Stimulated activated CD4-positive, alpha-beta T cell treated with anti-CD3 and anti-CD28 coated beads, TNF-alpha, amount 100 ng/mL, for 48 hours (primary cell): ENCODE measurements at regions not wholly inside any gene's neighbourhood (a gene's known extent, or its start where the extent isn't known, plus 50 kb on each side); places are given as distances from the start of the nearest gene placed in this dataset.

Experiments
- DNase-seq, 3 donors: peaks; one replicate each; pipeline ENCODE4 v3.0.0-alpha.2; 2020; ENCODE audit warnings: low read depth in 3 of 3

DNA sequence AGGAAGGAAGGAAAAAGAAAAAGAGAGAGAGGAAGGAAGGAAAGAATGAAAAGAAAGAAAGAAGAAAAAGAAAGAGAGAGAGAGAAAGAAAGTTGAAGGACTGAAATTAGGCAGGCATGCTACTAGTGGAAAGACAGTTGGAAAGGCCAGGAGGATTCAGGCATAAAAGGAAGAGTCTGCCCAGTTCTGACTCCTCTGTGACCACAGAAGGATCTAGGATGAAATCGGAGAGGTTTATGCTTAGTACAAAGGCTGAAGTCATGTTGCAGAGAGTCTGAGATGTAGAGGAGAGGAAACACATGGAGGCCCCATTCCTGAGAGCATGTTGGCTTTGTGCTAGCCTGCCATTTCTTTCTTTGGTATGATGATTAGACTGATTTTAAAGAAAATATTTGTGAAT, 246.5 kb upstream of the ARGLU1 start:
- DNase-seq = no peak

DNA sequence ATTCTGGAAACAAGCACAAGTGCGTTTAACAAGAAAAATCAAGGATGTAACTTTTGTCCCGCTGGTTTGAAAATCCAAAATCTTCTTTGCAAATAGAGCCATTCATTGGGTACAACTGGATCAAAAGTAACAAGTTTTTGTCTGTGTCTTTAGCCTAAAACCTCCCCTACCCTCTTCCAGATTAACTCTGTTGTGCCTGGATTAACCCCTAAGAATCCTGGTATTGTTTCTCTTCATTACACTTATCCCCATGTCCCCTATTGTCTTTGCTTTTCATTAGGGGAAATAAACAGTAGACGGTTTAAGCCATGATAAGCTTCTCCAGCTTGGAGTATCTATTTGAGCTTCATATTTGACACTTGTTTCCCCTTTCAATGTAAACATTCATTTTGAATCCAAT, 242.1 kb upstream of the ARGLU1 start:
- DNase-seq = no peak

DNA sequence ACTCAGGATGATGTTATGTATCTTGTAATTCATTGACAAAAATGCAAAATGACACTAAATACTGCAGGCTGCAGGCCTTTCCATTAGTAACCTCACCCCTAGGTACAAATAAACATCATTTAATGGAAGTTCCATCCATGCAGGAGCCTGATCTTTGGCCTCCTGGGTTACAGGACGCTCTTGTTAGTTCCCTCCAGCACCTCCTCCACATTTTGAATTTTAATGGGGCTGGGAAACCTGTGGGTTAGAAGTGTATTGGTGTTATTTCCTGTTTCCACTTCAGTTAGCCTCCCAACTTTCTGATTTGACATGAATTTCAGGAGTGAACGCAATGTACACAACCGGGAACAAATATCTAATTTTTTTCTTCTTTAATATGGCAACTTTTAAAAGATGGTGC, 237.1 kb upstream of the ARGLU1 start:
- DNase-seq = no peak

DNA sequence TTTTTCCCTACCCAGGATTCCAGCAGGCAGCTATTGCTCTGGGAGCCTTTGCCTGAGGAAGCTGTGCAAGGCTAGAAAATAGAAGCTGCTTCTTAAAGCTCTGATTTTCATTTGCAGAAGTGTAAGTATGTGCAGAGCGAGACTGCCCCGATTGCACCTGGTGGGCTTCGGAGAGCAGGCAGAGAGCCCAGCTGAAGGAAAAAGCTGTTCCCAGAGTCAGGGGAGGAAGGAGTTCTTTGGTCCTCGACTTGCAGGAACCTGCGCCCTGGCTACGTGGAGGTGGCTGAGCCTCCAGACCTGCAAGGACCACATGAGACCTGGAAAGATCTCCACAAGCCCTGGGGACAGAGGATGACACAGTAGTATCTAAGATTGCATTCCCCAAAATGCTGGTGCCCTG, 235.0 kb upstream of the ARGLU1 start:
- DNase-seq = no peak

DNA sequence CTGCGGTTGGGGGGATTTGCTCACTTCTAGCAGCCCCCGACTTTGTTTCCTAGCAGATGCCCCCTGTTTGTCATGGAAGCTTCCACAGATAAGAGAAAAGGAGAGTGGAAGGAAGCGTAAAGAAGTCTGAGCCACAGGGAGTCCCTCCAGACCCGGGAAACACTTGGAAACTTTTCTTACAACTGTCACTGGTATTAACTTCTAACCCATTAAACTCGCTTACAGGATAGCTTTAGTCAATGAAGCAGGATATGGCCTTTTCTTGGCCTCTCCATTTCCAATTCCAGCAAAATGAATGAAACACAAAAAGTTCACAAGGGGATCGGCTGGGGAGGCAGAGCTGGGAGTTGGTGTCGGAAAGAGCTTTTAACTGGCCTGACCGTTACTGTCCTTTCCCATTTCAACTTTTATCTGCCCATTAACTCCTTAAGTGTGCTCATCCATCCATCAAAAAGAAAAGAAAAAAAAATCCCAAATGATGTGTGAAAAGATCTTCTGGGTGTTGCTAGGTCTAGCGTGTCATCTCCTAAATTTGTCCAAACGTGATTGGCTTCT, 231.9 kb upstream of the ARGLU1 start:
- no peak for DNase-seq

DNA sequence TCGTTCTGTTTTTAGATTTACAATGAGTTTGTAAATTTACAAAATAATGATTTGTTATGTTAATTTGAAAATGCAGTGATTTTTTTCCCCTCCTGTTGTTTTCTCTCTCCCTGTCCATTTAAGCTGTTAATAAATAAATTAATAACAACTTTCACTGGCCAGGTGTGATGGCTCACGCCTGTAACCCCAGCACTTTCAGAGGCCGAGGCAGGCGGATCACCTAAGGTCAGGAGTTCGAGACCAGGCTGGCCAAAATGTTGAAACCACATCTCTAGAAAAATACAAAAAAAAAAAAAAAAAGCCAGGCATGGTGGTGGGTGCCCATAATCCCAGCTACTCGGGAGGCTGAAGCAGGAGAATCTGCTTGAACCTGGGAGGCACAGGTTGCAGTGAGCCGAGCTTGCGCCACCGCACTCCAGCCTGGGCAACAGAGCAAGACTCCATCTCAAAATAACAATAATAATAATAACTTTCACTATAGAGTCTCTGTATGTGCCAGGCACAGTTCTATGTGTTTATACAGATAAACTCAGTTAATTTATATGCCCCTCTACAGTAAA, 229.2 kb upstream of the ARGLU1 start:
- no peak for DNase-seq

DNA sequence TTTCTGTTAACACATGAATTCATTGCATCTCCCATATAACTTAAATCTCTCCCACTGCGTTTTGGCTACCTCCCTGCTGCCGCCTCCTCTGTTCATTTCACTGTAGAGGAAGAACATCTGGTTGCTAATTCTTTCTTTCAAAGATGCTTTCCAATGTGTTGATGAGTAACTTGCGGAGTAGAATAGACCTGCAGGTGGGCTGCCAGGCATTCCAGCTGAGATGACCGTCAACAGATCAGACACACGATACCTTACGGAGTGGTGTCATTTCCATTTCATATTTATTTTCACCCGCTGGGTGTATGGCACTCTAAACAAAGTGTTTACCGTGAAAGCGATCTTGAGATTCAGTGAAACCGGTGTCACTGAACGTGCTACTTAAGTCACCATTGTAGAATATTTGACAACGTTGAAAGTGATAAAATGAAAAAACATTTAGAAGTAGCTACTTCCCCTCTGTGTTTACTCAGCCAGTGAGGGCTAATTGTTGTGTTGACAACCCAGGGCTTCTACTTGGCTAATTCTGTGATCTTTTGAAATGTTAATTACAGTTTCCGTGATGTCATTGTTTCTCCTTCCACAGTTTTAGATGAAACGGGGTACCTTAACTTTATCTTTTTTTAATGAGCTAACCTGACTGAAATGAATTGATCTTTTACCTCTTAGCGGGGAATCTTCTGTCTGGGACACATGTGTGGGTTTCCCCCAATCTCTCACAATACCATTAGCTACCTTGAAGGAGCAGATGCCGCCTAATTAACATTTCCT, 228.5 kb upstream of the ARGLU1 start:
- DNase-seq = no peak

DNA sequence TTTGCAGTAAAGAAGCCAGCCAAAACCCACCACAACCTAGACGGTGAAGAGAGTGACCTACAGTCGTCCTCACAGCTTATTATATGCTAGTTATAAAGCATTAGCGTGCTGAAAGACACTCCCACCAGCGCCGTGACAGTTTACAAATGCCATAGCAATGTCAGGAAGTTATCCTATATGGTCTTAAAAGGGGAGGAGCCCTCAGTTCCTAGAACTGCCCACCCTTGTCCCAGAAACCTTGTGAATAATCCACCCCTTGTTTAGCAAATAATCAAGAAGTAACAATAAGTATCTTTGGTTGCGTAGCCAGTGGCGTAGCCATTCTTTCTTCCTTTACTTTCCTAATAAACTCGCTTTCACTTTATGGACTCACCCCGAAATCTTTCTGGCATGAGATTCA, 227.9 kb upstream of the ARGLU1 start:
- DNase-seq = no peak

DNA sequence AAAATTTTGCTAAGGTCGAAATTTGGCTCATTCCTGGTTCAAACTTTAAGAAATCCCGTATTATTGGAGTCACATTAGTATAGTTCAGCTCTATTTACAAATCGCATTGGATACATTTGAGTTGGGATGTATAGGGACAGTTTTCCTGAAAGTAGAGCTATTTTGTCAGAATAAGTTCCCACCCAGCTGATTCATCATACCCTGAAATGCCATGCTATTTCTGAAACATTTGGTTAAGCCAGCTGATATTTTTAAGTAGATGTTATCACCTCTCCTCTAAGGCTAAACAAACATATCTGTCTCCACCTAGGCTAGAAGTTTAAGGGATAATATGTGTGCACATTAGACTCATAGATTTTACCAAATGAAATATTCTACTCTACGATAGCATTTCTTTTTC, 226.2 kb upstream of the ARGLU1 start:
- no peak for DNase-seq

DNA sequence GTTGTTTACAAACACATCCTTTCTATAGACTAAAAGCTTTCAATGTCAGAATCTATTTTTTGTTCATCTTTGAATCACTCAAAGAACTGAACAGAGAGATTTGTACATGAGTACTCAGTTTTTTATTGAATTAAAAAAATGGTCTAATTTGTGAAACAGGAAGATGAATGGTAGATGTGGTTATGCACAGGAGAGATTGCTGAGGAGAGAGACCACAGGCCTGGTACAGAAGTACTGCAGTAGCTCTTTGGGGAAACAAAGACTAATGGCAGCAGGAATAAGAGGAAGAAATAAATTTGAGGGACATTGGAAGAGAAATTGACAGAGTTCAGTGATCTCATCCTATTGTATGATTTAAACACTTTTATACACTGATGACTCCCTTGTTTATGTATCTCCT, 222.0 kb upstream of the ARGLU1 start:
- no peak for DNase-seq

DNA sequence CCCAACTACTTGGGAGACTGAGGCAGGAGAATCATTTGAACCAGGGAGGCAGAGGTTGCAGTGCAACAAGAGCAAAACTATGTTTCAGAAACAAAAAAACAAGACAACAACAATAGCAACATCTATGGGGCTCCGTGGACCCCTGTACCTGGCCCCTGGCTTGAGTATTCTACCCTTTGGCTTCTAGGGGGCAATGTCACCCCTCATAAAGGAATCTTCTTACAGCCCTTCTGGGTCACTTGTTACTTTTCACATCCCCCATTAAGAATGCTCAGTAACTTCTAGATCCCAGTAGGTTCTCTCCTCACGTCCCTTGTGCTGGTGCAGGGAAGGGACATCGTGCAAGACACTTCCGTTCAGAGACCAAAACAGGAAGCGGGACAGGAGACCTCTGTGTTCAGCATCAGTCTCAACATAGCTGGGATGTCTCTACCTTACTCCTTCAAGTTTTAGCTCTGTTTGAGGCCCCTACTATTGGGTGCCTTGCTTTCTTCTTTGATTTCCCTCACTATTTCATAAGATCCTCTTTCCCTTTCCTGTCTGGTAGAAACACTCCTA, 218.1 kb upstream of the ARGLU1 start:
- no peak for DNase-seq

DNA sequence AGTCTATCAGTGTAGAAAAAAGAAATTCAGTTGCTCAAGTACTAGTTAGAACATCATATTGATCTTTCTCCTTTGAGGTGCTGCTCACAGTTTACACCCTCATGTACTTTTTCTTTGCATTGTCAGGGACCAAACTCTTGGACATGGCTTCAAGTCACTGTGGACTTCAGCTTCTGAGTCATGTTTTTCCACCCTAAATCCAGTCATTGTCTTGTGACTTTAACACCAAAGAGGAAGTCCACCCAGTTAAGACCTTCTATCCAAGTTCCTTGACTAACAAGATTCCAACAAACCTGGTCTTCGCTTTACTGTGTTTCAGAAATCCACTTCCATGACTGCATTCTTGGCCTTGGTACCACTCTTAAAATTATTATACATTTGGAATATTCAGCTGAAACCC, 206.7 kb upstream of the ARGLU1 start:
- DNase-seq = no peak

DNA sequence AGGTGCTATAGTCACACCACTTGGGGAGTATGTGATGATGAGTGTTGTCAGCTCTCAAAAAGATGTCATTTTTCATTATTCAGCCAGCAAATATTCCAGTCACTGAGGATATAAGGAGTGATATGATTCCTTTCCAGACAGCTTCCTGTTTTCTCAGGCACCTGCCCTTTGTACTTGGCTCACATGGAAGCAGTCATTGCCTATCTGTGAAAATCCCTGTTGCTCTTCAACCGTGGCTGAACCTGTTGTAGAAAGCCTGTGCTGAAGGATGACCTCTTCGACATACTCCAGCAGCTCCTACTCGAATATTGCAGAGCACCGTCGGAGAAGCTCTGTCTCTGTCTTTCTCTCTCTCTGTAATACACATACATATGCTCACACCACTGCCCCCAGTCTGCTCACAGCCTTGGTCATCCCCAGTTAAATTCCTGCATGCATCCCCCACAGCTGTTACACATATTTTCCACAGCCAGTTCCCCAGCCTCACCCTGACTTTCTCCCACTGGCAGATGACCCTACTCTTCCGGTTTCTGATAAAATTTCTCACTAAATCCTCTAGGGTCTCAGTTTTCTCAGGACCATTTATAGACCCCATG, 204.2 kb upstream of the ARGLU1 start:
- no peak for DNase-seq

DNA sequence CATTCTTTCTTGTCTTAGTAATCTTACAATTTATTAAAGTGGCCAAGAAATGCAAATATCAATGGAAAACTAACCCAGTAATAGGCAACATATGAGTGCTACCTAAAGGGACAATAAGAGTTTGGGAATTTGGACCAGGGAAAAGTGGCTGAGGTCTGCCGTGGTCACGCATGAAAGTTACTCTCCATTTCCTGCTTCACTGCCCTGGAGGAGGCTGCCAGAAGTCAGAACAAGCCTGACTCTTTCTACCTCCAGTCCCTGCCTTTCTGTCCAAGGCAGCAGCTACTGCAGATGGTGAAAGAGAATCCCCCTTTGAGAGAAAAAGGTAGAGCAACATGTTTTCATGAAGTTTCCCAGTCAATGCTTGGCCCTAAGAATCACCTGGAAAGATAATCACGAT, 201.1 kb upstream of the ARGLU1 start:
- no peak for DNase-seq

DNA sequence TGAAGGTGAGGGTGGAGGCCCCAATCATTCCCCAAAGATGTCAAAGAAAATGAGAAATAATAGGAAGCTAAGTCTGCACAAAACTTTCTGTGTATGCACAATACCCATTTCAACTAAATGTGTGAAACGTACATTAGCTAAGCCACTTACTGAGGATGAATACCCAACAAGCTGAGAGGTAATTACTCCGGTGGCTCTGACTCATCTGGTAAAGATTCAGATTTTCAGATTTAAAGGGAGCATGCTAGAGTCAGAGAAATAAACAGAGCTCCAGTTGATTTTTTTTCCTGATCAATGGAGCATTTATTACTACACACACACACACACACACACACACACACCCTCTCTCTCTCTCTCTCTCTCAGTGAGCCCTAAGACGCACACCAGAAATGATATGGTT, 194.8 kb upstream of the ARGLU1 start:
- DNase-seq = no peak

DNA sequence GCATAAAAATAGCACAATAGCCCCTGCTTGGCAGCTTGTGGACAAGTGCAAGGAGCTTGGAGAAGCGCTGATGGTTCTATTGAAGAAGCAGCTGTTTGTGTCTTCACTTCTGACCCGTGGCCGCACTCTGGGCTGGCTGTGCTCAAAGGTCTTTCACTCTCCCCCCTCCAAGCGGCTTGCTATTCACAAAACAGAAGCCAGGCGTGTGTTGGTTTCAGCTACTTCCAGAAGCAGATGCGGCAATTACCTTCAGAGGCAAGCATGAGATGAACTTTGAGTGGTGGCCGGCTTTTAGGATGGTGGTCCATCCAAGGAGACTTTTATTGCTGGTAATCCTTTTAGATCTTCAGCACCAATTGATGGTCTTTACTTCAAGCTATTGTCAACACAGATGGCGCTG, 188.5 kb upstream of the ARGLU1 start:
- DNase-seq = no peak

DNA sequence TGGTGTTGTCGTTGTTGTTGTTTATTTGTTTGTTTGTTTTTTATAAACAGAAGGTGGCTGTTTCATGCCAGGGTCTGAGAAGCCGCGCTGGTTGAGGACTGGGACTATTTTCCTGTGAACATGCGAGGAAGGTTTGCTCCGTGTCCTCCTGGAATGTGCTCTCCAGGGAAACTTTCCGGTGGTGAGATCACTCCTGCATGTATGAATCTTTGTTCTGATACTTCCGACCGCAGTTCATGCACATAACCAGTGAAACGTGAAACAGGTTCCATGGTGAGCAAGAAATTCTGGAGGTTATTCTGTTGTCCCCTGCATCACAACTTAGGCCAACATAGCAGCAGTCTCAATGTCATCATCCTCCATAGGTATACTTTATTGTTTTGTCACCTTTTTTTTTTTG, 187.6 kb upstream of the ARGLU1 start:
- DNase-seq = no peak

DNA sequence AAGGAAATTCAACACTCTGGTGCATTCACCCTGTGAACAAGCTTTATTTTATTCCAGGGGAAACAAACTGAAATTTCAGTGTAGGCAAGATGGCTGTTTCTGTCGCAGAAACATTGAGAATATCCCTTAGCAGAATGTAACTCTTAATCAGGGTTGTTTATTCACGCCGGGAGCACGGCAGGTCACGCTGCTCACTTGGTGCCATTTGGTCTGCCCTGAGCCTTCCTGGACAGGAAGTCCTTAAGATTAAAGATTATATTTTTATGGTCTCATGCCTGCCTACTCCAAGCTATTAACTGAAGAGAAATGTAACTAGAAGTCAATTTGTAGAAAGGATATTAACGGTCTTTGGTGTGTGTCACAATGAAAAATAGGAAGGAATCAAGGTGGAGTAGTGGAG, 185.3 kb upstream of the ARGLU1 start:
- DNase-seq = no peak

DNA sequence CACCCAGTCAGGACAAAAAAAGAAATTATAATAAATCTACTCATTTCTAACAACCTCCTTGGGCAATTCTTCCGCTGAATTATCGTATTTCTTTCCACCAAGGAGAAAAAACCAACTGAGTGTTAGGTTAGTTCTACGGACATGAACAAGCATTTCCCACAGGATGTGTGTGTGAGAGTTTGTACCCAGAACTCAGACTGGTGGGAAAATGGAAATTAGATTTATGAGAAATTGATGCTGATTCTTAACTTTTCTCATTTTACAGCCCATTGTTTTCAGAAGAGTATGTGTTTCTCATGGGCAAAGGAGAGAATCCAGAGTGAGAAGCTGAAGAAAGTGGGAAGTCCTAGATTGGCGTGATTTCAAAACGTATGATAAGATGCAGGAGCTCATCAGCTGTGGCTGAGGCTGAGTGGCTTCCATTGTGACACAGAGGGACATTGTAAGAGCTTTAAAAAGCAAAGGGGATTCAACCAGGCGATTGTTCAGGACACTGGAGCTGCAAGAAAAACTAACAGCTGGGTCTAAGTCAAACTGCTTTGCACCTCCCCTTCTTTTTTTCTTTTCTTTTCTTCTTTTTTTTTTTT, 184.7 kb upstream of the ARGLU1 start:
- DNase-seq = no peak

DNA sequence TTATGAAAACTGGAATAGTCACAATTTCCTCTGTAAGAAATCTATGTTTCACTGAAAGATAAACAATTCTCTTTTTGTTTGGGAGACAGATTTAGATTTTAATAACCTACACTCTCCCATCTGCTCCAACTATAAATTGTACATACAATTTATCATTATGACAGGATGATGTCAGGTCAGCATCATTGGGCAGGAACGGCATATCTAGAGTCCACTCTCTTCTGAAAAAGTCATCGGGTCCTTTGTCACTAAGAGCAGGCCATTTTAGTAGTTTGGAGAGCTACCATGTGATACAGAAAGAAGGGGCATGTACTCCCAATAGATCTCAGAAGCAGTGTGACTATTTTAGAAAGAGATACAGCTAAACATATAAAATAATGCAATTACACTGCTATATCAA, 180.8 kb upstream of the ARGLU1 start:
- no peak for DNase-seq

DNA sequence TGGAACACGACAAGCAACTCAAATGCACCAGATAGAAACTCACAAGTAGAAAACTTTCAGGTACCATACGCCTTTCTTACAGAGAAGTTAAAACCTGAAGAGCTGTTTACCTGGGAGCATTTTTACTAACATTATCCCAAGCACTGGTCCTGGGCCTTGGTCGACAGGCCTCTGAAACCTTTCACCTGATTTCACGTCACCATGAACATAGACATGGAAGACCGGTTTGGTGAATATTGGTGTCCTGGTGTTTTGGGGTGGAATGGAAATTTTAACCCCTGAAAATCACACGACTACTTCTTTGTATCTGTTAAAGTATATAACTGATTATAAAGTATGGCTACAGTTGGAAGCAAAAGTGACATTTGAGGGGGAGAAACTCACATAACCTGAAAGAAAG, 176.6 kb upstream of the ARGLU1 start:
- DNase-seq = no peak

DNA sequence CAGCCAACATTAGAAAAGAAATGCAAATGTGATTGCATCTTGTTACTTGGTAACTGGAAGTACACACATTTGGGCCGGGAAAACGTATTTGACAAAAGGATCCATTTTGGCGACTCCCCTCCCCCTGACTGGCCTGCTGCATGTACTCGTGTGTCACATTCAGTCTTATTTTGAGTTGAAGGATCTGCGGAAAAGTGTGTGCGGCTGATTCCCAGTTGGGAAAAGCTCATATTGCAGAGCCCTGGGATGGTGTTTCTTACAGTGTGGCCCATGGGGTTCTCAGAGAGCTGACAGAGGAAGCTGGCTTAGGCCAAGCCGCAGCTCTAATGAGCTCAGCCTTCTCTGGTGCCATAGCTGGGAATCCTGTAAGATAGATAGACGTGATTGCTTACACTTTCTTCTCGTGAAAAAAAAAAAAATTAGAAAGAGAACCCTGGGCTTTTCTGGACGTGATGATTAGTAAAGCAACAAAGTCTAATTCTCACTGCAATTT, 170.3 kb upstream of the ARGLU1 start:
- DNase-seq = no peak
